ENCODE measurements at regions not wholly inside any gene's neighbourhood (a gene's known extent, or its start where the extent isn't known, plus 50 kb on each side); places are given as distances from the start of the nearest gene placed in this dataset.

GRCh38 chr1:106846656-106847055 lies 209.8 kb upstream of the PRMT6 start:
- intact Hi-C loops (cut with micrococcal nuclease; ENCODE audit: unreplicated experiment): no loop called here
- DNase-seq (ENCODE audit: low spot score): no peak
- CTCF ChIA-PET (ENCODE audit: low intra/inter-chr PET ratio, low total read pairs): no interaction called here
- no peak for TF ChIP-seq CREB3 (CRISPR knock-in tag; IDR thresholded peaks at IDR 0.05)
- TF ChIP-seq HNRNPK (IDR thresholded peaks at IDR 0.05; ENCODE audit: low read depth, low read length, poor library complexity, severe bottlenecking): no peak
- TF ChIP-seq TSC22D2 (CRISPR knock-in tag; IDR thresholded peaks at IDR 0.05; ENCODE audit: borderline replicate concordance): no peak
- TF ChIP-seq ZNF660 (CRISPR knock-in tag; IDR thresholded peaks at IDR 0.05; ENCODE audit: borderline replicate concordance, low read depth): no peak
- TF ChIP-seq REST (IDR thresholded peaks at IDR 0.05; ENCODE audit: borderline replicate concordance in 1 of 2, low read depth in 1 of 2, low read length in 2 of 2): no peak
- TF ChIP-seq ZNF280D (CRISPR knock-in tag; IDR thresholded peaks at IDR 0.05): no peak
- TF ChIP-seq TOPORS (CRISPR knock-in tag; IDR thresholded peaks at IDR 0.05): no peak
- no peak for TF ChIP-seq ZNF225 (CRISPR knock-in tag; IDR thresholded peaks at IDR 0.05)
- no peak for TF ChIP-seq KAT2B (IDR thresholded peaks at IDR 0.05; ENCODE audit: borderline replicate concordance, low read depth, low read length)
- no peak for TF ChIP-seq PBX2 (CRISPR knock-in tag; IDR thresholded peaks at IDR 0.05)
- no peak for TF ChIP-seq MAFK (conservative IDR thresholded peaks at IDR 0.05 in 1 of 2, IDR thresholded peaks at IDR 0.05 in 1 of 2; ENCODE audit: low read length in 2 of 2)
- no peak for TF ChIP-seq ZNF781 (CRISPR knock-in tag; IDR thresholded peaks at IDR 0.05; ENCODE audit: borderline replicate concordance, not compliant biosample characterization)
- no peak for TF ChIP-seq HNF4A (CRISPR knock-in tag; IDR thresholded peaks at IDR 0.05)
- TF ChIP-seq POGK (CRISPR knock-in tag; conservative IDR thresholded peaks at IDR 0.05): no peak

More at GRCh38 chr1:106846656-106847055, 209.8 kb upstream of the PRMT6 start:
- Histone ChIP-seq H3K79me2 (ENCODE audit: insufficient read depth, low read length) (no peaks in the 10 kb centered on the region), H3K9ac (ENCODE audit: insufficient read depth, low read depth, low read length) (no peak overlapping the region), H3K4me2 (ENCODE audit: low read depth, low read length) (no peak overlapping the region), H2AFZ (ENCODE audit: low read length) (no peak overlapping the region), H3K9me3 (ENCODE audit: low read length) (peaks cover 62% of the 10 kb centered on the region), H3K4me3 (replicated peaks in 1 of 3; ENCODE audit: insufficient read depth in 1 of 3, low read depth in 2 of 3, low read length in 3 of 3) (no peak overlapping the region), H3K27me3 (ENCODE audit: control insufficient read depth in 1 of 2, insufficient read depth in 2 of 2, low read length in 2 of 2) (no peaks in the 10 kb centered on the region), H3K27ac (ENCODE audit: extremely low read length, insufficient read depth, low read length) (no peak overlapping the region), H3K36me3 (replicated peaks in 1 of 2; ENCODE audit: control insufficient read depth in 1 of 2, insufficient read depth in 2 of 2, low read length in 2 of 2) (no peaks in the 10 kb centered on the region), H3K4me1 (ENCODE audit: insufficient read depth, low read length) (no peaks in the 10 kb centered on the region), H4K20me1 (ENCODE audit: insufficient read depth, low read length) (no peaks in the 10 kb centered on the region)
- FAIRE-seq (no peak), ATAC-seq (no peak)
- 28% methylated on average over 1 of the region's 1 CpG for WGBS (ENCODE audit: low lambda C conversion rate)
- no TSS peak for BruUV-seq (replicated peaks)
- POLR2A ChIA-PET: no interaction called here
- in situ Hi-C loops (cut with HindIII; ENCODE audit: extremely low pct_ligation_motif_present, low pct_unique_long_range_greater_than_20kb): no loop called here
